HG02870 (cell line): ENCODE measurements at regions not wholly inside any gene's neighbourhood (a gene's known extent, or its start where the extent isn't known, plus 50 kb on each side); places are given as distances from the start of the nearest gene placed in this dataset.

ENCODE experiments used
- ATAC-seq: cut with Tn5 transposase; IDR thresholded peaks from one replicate; pipeline ENCODE4 v1.9.1; 2021; ENCODE audit warnings: mild to moderate bottlenecking, moderate library complexity; ENCODE audit not compliant: unreplicated experiment

GRCh38 chr7:113715981-113716856 lies 202.6 kb downstream of the PPP1R3A start:
- no peak for ATAC-seq

- no peak for ATAC-seq
These were observed 203.5 kb downstream of the PPP1R3A start for GRCh38 chr7:113715262-113715661.

GRCh38 chr7:113710310-113711096 lies 208.3 kb downstream of the PPP1R3A start:
- peak; percentile 97 for ATAC-seq

GRCh38 chr7:113705439-113705838 lies 213.4 kb downstream of the PPP1R3A start:
- ATAC-seq: no peak

- ATAC-seq: no peak
These were observed 220.1 kb downstream of the PPP1R3A start for GRCh38 chr7:113698556-113699220.

GRCh38 chr7:113694149-113694548 lies 224.7 kb downstream of the PPP1R3A start:
- ATAC-seq: no peak

GRCh38 chr7:113684165-113684564 lies 234.6 kb downstream of the PPP1R3A start:
- ATAC-seq: no peak

GRCh38 chr7:113677811-113678210 lies 241.0 kb downstream of the PPP1R3A start:
- no peak for ATAC-seq

GRCh38 chr7:113664867-113665266 lies 253.9 kb downstream of the PPP1R3A start:
- no peak for ATAC-seq

GRCh38 chr7:113659416-113659815 lies 259.4 kb downstream of the PPP1R3A start:
- ATAC-seq: no peak

- peak; percentile 86 for ATAC-seq
These were observed 261.2 kb downstream of the PPP1R3A start for GRCh38 chr7:113657603-113658002.

GRCh38 chr7:113652501-113652900 lies 266.3 kb downstream of the PPP1R3A start:
- no peak for ATAC-seq

GRCh38 chr7:113649556-113649955 lies 269.3 kb downstream of the PPP1R3A start:
- no peak for ATAC-seq

- ATAC-seq: no peak
These were observed 279.6 kb downstream of the PPP1R3A start for GRCh38 chr7:113639221-113639620.

GRCh38 chr7:113636727-113637421 lies 281.9 kb downstream of the PPP1R3A start:
- no peak for ATAC-seq

- ATAC-seq: no peak
These were observed 283.3 kb downstream of the PPP1R3A start for GRCh38 chr7:113635492-113635891.

- no peak for ATAC-seq
These were observed 285.7 kb downstream of the PPP1R3A start for GRCh38 chr7:113633073-113633472.

GRCh38 chr7:113628948-113629847 lies 289.6 kb downstream of the PPP1R3A start:
- no peak for ATAC-seq

- no peak for ATAC-seq
These were observed 293.2 kb downstream of the PPP1R3A start for GRCh38 chr7:113625494-113626102.
